ENCODE measurements at regions not wholly inside any gene's neighbourhood (a gene's known extent, or its start where the extent isn't known, plus 50 kb on each side); places are given as distances from the start of the nearest gene placed in this dataset.

- Histone ChIP-seq H3K36me3 (no peaks in the 10 kb centered on the region), H3K27ac (no peak overlapping the region), H3K4me3 (no peak overlapping the region), H3K27me3 (no peaks in the 10 kb centered on the region), H3K9me3 (peaks cover 0 to 7% (median 0%) of the 10 kb centered on the region in 11 donors), H3K4me1 (no peaks in the 10 kb centered on the region)
- no peak for ATAC-seq
- TF ChIP-seq, protein P1, sequence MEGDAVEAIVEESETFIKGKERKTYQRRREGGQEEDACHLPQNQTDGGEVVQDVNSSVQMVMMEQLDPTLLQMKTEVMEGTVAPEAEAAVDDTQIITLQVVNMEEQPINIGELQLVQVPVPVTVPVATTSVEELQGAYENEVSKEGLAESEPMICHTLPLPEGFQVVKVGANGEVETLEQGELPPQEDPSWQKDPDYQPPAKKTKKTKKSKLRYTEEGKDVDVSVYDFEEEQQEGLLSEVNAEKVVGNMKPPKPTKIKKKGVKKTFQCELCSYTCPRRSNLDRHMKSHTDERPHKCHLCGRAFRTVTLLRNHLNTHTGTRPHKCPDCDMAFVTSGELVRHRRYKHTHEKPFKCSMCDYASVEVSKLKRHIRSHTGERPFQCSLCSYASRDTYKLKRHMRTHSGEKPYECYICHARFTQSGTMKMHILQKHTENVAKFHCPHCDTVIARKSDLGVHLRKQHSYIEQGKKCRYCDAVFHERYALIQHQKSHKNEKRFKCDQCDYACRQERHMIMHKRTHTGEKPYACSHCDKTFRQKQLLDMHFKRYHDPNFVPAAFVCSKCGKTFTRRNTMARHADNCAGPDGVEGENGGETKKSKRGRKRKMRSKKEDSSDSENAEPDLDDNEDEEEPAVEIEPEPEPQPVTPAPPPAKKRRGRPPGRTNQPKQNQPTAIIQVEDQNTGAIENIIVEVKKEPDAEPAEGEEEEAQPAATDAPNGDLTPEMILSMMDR (IDR thresholded peaks at IDR 0.05) = no peak
- WGBS, 2 donors = 86 to 92% methylated on average over 2 of the region's 2 CpGs
- DNase-seq = no peak
- intact Hi-C loops (cut with DNase I) = no loop called here
These were observed 150.8 kb upstream of the ARHGEF9 start for GRCh38 chrX:63935835-63936234.

- no peak for ATAC-seq
- H3K4me1 ChIP-seq = no peaks in the 10 kb centered on the region
- no peak for DNase-seq
- no peak overlapping the region for H3K27ac ChIP-seq
- H3K27me3 ChIP-seq = no peaks in the 10 kb centered on the region
- no peaks in the 10 kb centered on the region for H3K36me3 ChIP-seq
- intact Hi-C loops (cut with DNase I) = no loop called here
- TF ChIP-seq, protein P1 (IDR thresholded peaks at IDR 0.05) = no peak
- no peak overlapping the region for H3K4me3 ChIP-seq
- 28 to 57% methylated on average over 3 of the region's 3 CpGs for WGBS, 2 donors
- H3K9me3 ChIP-seq = peaks cover 0 to 4% (median 0%) of the 10 kb centered on the region in 11 donors
These were observed 149.8 kb upstream of the ARHGEF9 start for GRCh38 chrX:63934791-63935190.

GRCh38 chrX:63934160-63934559 lies 149.1 kb upstream of the ARHGEF9 start:
- Histone ChIP-seq H3K27me3 (no peaks in the 10 kb centered on the region), H3K36me3 (no peaks in the 10 kb centered on the region), H3K9me3 (no peaks in the 10 kb centered on the region), H3K27ac (no peak overlapping the region), H3K4me3 (no peak overlapping the region), H3K4me1 (no peaks in the 10 kb centered on the region)
- WGBS, 2 donors = 39 to 46% methylated on average over 1 of the region's 1 CpG
- ATAC-seq (no peak), DNase-seq (no peak)
- intact Hi-C loops (cut with DNase I) = no loop called here
- TF ChIP-seq, protein P1 (IDR thresholded peaks at IDR 0.05) = no peak

- TF ChIP-seq, protein P1 (IDR thresholded peaks at IDR 0.05) = no peak
- Histone ChIP-seq H3K4me3 (no peak overlapping the region), H3K9me3 (peaks cover 0 to 6% (median 0%) of the 10 kb centered on the region in 11 donors), H3K27ac (no peak overlapping the region), H3K27me3 (no peaks in the 10 kb centered on the region), H3K4me1 (no peaks in the 10 kb centered on the region), H3K36me3 (no peaks in the 10 kb centered on the region)
- intact Hi-C loops (cut with DNase I) = no loop called here
- no peak for DNase-seq
- WGBS, 2 donors = 93% methylated on average over 10 of the region's 10 CpGs
- ATAC-seq = no peak
These were observed 147.9 kb upstream of the ARHGEF9 start for GRCh38 chrX:63932907-63933306.
